ENCODE measurements at regions not wholly inside any gene's neighbourhood (a gene's known extent, or its start where the extent isn't known, plus 50 kb on each side); places are given as distances from the start of the nearest gene placed in this dataset.

- TF ChIP-seq TAF1 (IDR thresholded peaks at IDR 0.05; ENCODE audit: borderline replicate concordance, insufficient read depth, low read length) (no peak), POLR2AphosphoS5 (IDR thresholded peaks at IDR 0.05; ENCODE audit: low read depth, low read length) (no peak), REST (IDR thresholded peaks at IDR 0.05; ENCODE audit: insufficient read depth in 1 of 2, low read depth in 2 of 2, low read length in 2 of 2) (no peak), SIN3A (IDR thresholded peaks at IDR 0.05; ENCODE audit: borderline replicate concordance, insufficient read depth, low read length) (no peak), FOXP2 (optimal IDR thresholded peaks at IDR 0.05; ENCODE audit: borderline replicate concordance, extremely low read depth, extremely low read length, insufficient read depth) (no peak)
Observed at GRCh38 chr5:54653956-54654614, 136.5 kb downstream of the SNX18 start.

- TF ChIP-seq FOXP2 (optimal IDR thresholded peaks at IDR 0.05; ENCODE audit: borderline replicate concordance, extremely low read depth, extremely low read length, insufficient read depth) (peak; percentile 46), SIN3A (IDR thresholded peaks at IDR 0.05; ENCODE audit: borderline replicate concordance, insufficient read depth, low read length) (no peak)
Observed at GRCh38 chr5:54651482-54652076, 134.0 kb downstream of the SNX18 start.

GRCh38 chr5:54649041-54649504 is 131.5 kb downstream of the SNX18 start:
- TF ChIP-seq SIN3A (IDR thresholded peaks at IDR 0.05; ENCODE audit: borderline replicate concordance, insufficient read depth, low read length), result no peak

GRCh38 chr5:54646356-54647101 is 129.0 kb downstream of the SNX18 start:
- TF ChIP-seq POLR2AphosphoS5 (IDR thresholded peaks at IDR 0.05; ENCODE audit: low read depth, low read length), result no peak
- TF ChIP-seq REST (IDR thresholded peaks at IDR 0.05; ENCODE audit: insufficient read depth in 1 of 2, low read depth in 2 of 2, low read length in 2 of 2), result no peak
- TF ChIP-seq SIN3A (IDR thresholded peaks at IDR 0.05; ENCODE audit: borderline replicate concordance, insufficient read depth, low read length), result no peak

GRCh38 chr5:54645882-54646355 is 128.4 kb downstream of the SNX18 start:
- TF ChIP-seq FOXP2 (optimal IDR thresholded peaks at IDR 0.05; ENCODE audit: borderline replicate concordance, extremely low read depth, extremely low read length, insufficient read depth) (no peak), REST (IDR thresholded peaks at IDR 0.05; ENCODE audit: insufficient read depth in 1 of 2, low read depth in 2 of 2, low read length in 2 of 2) (no peak), SIN3A (IDR thresholded peaks at IDR 0.05; ENCODE audit: borderline replicate concordance, insufficient read depth, low read length) (no peak), POLR2AphosphoS5 (IDR thresholded peaks at IDR 0.05; ENCODE audit: low read depth, low read length) (no peak), TAF1 (IDR thresholded peaks at IDR 0.05; ENCODE audit: borderline replicate concordance, insufficient read depth, low read length) (no peak)

GRCh38 chr5:54644226-54644625 is 126.7 kb downstream of the SNX18 start:
- TF ChIP-seq TAF1 (IDR thresholded peaks at IDR 0.05; ENCODE audit: borderline replicate concordance, insufficient read depth, low read length) (no peak), SIN3A (IDR thresholded peaks at IDR 0.05; ENCODE audit: borderline replicate concordance, insufficient read depth, low read length) (no peak), POLR2AphosphoS5 (IDR thresholded peaks at IDR 0.05; ENCODE audit: low read depth, low read length) (no peak), FOXP2 (optimal IDR thresholded peaks at IDR 0.05; ENCODE audit: borderline replicate concordance, extremely low read depth, extremely low read length, insufficient read depth) (no peak), REST (IDR thresholded peaks at IDR 0.05; ENCODE audit: insufficient read depth in 1 of 2, low read depth in 2 of 2, low read length in 2 of 2) (no peak)

Data from PFSK-1 (cell line).